IPS-18c (cell line): ENCODE measurements at regions not wholly inside any gene's neighbourhood (a gene's known extent, or its start where the extent isn't known, plus 50 kb on each side); places are given as distances from the start of the nearest gene placed in this dataset.
"Not testable (repeated sequence)": the region's sequence is repeated elsewhere in the genome, so short reads cannot be mapped to it uniquely, and the experiment has no call there.

Experiments
- H3K4me3 ChIP-seq: 2 replicates; pipeline ENCODE4 v1.7.0; 2013; ENCODE audit warnings: low read depth, mild to moderate bottlenecking, low read length, moderate library complexity; ENCODE audit not compliant: insufficient read depth
- H3K9me3 ChIP-seq: one replicate; pipeline ENCODE4 v1.6.1; 2013; ENCODE audit warnings: mild to moderate bottlenecking, low read length, moderate library complexity; ENCODE audit not compliant: control insufficient read depth, insufficient read depth

GRCh38 chr11:112534208-112534607, 273.5 kb upstream of the PLET1 start:
- Histone ChIP-seq H3K9me3 (no peaks in the 10 kb centered on the region), H3K4me3 (no peak overlapping the region)

GRCh38 chr11:112537026-112537425, 276.4 kb upstream of the PLET1 start:
- Histone ChIP-seq H3K4me3 (no peak overlapping the region), H3K9me3 (peaks cover 3% of the 10 kb centered on the region)

- Histone ChIP-seq H3K9me3 (peaks cover 6% of the 10 kb centered on the region), H3K4me3 (no peak overlapping the region)
These were observed 277.2 kb upstream of the PLET1 start for GRCh38 chr11:112537846-112538330.

GRCh38 chr11:112538534-112539280, 278.0 kb upstream of the PLET1 start:
- Histone ChIP-seq H3K9me3 (peaks cover 6% of the 10 kb centered on the region), H3K4me3 (no peak overlapping the region)

- not testable (repeated sequence) for H3K4me3 ChIP-seq
These were observed 278.6 kb upstream of the PLET1 start for GRCh38 chr11:112539281-112539555.

GRCh38 chr11:112539741-112540140, 279.1 kb upstream of the PLET1 start:
- H3K9me3 ChIP-seq, result peaks cover 6% of the 10 kb centered on the region
- no peak overlapping the region for H3K4me3 ChIP-seq

More at GRCh38 chr11:112539281-112539555, 278.6 kb upstream of the PLET1 start:
- not testable (repeated sequence) for H3K9me3 ChIP-seq

GRCh38 chr11:112540261-112540660, 279.6 kb upstream of the PLET1 start:
- peaks cover 6% of the 10 kb centered on the region for H3K9me3 ChIP-seq
- no peak overlapping the region for H3K4me3 ChIP-seq

GRCh38 chr11:112541140-112542046, 280.7 kb upstream of the PLET1 start:
- peaks cover 6% of the 10 kb centered on the region for H3K9me3 ChIP-seq
- H3K4me3 ChIP-seq, result no peak overlapping the region

GRCh38 chr11:112542479-112542878, 281.8 kb upstream of the PLET1 start:
- H3K9me3 ChIP-seq, result peaks cover 6% of the 10 kb centered on the region
- no peak overlapping the region for H3K4me3 ChIP-seq

GRCh38 chr11:112543390-112543789, 282.7 kb upstream of the PLET1 start:
- Histone ChIP-seq H3K9me3 (peaks cover 6% of the 10 kb centered on the region), H3K4me3 (no peak overlapping the region)

- no peaks in the 10 kb centered on the region for H3K9me3 ChIP-seq
- no peak overlapping the region for H3K4me3 ChIP-seq
These were observed 288.0 kb upstream of the PLET1 start for GRCh38 chr11:112548641-112549040.

GRCh38 chr11:112553205-112553731, 292.6 kb upstream of the PLET1 start:
- Histone ChIP-seq H3K4me3 (no peak overlapping the region), H3K9me3 (peaks cover 2% of the 10 kb centered on the region)

- Histone ChIP-seq H3K9me3 (peaks cover 2% of the 10 kb centered on the region), H3K4me3 (no peak overlapping the region)
These were observed 293.9 kb upstream of the PLET1 start for GRCh38 chr11:112554586-112554985.

- H3K4me3 ChIP-seq, result no peak overlapping the region
- peaks cover 2% of the 10 kb centered on the region for H3K9me3 ChIP-seq
These were observed 295.1 kb upstream of the PLET1 start for GRCh38 chr11:112555491-112556364.

- no peak overlapping the region for H3K4me3 ChIP-seq
- peaks cover 2% of the 10 kb centered on the region for H3K9me3 ChIP-seq
These were observed 298.0 kb upstream of the PLET1 start for GRCh38 chr11:112558691-112559090.

GRCh38 chr11:112563808-112564207, 303.1 kb upstream of the PLET1 start:
- Histone ChIP-seq H3K9me3 (no peaks in the 10 kb centered on the region), H3K4me3 (no peak overlapping the region)
